HG03060 (cell line): ENCODE measurements at regions not wholly inside any gene's neighbourhood (a gene's known extent, or its start where the extent isn't known, plus 50 kb on each side); places are given as distances from the start of the nearest gene placed in this dataset.

ENCODE experiments used
- ATAC-seq: cut with Tn5 transposase; IDR thresholded peaks from one replicate; pipeline ENCODE4 v1.9.1; 2021; ENCODE audit warnings: low read depth, moderate number of reproducible peaks; ENCODE audit not compliant: unreplicated experiment

DNA sequence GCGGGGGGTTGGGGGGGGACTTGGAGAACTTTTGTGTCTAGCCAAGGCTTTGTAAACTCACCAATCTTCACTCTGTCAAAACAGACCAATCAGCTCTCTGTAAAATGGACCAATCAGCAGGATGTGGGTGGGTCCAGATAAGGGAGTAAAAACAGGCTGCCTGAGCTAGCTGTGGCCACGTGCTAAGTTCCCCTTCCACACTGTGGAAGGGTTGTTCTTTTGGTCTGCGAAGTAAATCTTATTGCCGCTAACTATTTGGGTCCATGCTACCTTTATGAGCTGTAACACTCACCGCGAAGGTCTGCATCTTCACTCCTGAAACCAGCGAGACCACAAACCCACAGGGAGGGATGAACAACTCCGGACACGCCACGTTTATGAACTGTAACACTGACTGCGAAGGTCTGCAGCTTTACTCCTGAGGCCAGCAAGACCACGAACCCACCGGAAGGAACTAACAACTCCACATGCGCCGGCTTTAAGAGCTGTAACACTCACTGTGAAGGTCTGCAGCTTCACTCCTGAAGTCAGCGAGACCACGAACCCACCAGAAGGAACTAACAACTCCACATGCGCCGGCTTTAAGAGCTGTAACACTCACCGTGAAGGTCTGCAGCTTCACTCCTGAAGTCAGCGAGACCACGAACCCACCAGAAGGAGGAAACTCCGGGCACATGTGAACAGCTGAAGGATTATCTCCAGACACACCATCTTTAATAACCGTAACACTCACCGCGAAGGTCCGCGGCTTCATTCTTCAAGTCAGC lies 186.6 kb downstream of the ID4 start:
- ATAC-seq = peak; percentile 42

DNA sequence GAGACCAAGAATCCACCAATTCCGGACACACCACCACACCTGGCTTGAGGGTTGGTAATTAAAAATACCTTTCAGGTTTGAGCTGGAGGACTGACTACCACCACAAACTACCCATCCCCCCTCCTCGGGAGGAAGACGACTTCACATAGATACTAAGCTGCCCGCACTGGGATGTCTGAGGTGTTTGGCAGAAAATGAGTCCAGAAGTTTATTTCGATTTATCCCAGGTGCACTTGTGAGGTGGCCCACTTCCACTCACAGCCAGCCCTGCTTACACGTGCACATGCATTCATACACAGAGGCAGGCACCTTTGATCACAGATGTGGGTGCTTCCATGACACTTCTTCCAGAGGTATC lies 187.1 kb downstream of the ID4 start:
- ATAC-seq = no peak

DNA sequence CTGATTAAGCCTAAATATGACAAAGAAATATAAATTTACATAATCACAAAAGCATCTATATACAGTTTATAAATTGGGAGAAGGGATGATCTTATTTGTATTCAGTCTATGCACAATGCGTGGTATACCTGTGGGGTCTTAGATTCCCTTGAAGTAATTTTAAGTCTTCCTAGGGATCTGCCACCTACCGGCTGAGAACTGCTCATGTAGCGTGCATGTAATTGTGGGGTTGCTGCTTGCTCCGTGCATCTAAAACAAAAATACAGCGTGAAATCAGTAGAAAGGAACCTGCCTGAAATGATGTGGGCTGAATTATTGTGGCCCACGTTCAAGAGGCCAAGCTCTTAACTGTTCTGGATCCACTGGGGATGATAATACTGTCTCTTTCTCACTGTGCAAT lies 187.3 kb downstream of the MBOAT1 start:
- no peak for ATAC-seq

DNA sequence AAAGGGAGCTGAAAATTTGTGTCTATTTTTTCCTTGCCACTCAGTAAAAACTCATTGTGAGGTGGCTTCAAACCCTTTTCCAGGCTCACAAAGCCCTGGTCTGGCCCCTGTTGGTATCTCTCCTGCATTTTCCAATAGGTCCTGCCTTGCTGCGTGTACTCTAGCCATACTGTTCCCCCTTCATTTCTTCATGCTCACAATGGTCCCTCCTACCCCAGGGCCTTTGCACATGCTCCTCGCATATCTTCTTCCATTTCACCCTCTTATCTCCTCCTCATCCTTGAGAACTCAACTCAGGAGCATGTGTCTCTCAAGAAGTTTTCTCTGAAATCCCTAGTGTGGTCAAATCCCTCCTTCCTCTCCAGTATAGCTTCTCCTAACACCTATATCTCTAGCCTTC lies 186.6 kb downstream of the MBOAT1 start:
- ATAC-seq = no peak

DNA sequence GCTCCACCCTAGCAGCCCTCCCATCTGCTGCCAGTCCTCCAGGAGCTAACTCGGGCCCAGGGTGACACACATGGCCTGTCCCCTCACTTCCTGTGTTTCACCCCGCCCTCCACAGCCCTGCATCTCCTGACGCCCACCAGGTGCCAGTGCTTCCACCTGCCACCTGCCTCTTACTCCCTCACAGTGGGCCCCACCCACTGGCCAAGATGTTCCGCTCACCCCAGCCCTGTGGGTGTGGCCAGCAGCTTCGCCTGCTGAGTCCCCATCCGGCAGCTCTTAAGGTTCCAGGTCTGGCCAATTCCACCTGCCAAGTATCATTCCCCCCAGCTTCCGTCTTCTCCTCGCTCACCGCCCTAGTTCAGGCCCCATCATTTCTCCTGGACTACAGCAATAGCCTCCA lies 184.1 kb downstream of the MBOAT1 start:
- ATAC-seq = no peak

DNA sequence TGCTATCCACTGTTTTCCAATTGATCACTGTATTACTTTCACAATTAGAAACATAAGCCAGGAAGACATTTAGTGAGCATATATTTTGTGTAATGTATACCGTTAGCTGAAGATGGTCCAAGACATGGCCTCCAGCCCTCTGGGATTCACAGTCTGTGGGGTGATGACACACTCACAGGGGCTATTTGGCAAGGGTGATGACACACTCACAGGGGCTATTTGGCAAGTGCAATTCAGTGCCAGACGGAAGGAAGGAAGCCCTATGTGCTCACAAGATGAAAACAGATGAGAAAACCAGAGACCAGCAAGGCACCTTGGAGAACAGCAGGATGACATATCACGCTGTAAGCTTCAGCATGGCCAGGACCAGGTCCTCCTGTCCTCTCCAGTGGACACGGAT lies 183.7 kb downstream of the MBOAT1 start:
- no peak for ATAC-seq

DNA sequence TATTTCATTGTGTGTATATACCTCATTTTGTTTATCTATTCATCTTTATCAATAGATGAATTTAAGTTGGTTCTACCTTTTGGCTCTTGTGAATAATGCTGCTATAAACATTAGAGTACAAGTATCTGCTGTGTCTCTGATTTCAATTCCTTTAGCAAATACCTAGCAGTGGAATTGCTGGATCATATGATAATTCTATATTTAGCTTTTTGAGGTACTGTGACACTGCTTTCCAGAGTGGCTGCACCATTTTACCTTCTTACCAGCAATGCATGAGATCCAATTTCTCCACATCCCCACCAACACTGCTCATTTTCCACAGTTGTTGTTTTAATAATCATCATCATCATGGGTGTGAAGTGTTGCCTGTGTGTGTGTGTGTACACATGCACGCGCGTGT lies 182.3 kb downstream of the MBOAT1 start:
- ATAC-seq = no peak

DNA sequence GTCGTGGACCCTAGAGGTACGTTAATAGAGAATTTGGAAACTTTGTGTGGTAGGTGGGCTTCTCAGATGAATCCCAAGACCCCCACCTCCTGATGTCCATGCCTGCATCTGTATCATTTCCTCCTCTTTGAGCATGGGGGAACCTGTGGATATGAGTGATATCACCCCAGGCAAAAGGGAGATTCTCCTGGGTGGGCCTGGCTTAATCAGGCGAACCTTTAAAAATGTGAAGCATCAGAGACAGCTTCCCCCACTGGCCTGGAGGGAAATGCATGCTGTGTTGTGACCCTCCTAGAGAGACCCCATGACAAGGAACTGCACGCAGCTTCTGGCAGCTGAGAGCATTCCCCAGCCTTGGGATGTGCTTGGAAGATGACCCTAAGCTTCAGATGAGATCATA lies 180.9 kb downstream of the MBOAT1 start:
- ATAC-seq = no peak

DNA sequence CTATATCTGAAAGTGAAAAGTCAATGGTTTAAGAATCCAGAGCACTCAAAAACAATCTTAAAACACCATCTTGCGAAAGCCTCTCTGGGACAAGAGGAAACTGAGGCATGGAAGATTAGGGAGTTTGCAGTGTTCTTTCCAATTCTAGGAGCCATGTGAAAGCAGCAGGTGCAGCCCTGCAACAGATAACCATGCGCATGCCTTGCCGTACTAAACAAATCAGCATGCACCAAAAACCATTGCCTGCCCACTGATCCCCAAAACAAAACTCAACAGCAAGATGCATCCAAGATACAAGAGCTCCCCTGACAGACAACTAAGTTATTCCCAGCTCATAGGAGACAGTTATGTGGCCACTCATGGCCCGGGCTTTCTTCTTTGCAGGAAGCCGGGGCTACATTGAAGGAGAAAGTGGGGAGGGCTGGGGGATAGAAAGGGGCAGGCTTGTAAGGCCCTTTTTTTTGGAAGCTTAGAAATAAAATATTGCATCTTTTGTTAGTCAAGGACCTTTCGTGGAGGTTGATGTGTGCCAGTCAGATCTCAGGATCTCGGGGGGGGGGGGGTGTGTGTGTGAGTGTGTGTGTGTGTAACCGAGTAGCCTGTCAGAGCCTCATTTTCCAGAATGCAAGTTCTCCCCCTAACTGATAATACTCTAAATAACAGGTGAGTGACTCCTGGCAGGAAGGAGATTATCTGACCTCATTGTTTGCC lies 178.4 kb downstream of the MBOAT1 start:
- ATAC-seq = no peak

DNA sequence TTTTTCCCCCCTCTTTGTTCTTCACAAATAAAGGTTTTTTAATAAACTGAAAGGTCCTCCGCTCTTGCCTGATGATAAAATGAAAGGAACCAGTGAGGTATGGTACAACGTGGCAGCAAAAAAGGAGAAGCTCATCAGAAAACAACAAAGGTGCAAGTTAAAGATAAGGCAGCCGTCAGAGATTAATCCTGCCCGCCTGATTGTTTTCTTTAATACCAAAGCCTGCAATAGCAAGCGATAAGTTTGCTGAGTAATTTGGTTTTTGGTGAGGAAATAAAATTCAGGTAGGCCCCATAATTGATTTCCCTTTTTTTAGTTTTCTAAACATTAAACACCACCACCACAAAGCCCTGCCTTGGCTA lies 177.9 kb downstream of the MBOAT1 start:
- ATAC-seq = no peak

DNA sequence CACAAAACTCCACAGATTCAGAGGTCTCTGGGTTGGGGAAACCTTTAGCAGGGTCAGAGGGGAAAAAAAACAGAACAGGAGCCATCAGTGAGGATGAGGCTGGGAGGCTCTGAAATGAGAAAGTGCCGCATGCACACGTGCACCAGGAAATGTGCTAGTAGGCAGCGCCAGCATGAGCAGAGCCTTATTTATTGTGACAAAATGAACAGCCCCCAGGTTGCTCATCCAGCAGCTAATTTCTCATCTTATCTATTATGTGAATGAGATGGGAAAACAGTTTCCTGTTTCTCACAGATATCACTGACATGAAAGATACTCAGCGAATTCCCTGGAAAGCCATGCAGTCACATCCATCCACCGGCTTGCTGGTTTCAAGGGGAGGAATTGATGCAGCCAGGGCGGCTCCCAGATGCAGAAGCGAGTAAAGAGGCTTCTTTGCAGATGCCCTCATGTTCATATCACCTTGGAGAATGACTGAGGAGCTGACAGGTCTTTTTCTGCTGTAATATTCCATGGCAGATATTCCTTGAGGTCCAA lies 176.1 kb downstream of the MBOAT1 start:
- ATAC-seq = no peak

DNA sequence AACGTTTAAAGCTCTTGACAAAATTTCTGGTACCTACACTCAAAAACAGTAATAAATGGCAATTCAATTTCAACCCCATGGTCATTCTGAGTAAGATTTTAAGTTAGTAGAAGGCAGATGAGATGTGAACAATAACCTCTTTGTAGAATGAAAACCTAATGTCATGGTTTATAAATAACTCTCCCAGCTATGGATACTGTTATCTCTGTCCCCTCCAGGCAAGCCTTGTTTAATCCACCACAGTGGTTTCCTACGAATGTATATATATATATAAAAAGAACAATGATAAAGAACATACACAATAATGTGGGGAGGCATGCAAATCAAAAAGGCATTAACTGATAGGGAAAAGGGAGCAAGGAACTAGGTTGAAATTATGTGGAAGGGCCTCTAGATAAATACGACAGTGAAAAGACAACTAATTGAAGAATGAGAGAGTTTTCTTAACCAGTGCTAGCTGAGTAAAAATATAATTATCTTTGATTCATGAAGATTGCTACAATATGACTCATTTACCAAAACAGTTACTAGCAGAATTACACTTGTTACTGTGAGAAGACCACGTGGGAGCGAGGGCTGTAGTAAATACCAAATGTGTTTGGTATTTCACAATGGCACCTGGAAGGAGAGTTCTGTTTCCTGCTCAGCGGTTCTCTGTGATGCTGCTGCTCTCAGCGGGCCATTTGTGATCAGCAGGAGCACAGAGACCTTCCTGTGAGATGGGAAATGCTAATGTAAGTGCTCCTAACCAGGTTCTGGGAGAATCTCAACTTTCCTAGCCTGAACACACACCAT lies 173.7 kb downstream of the MBOAT1 start:
- no peak for ATAC-seq

DNA sequence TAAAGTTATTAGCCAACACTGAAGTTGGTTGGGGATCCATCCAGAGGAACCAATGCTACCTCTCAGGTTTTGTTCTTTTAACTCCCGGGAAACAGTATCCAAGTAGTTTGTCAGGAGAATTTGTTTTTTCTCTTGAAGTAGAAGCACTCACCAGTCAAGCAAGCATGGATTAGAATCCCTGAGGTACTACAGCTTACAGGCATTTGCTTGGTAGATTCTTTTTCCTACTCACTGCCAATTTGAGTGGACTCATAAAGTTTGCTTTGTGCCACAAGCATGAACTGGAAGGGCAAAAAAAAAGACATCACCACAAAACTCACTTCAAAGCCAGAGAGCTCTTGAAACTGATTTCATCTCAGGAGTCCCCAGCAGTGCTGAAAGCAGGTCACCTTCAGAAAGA lies 167.4 kb downstream of the MBOAT1 start:
- no peak for ATAC-seq
